AG04449 (cell line): ENCODE measurements at regions not wholly inside any gene's neighbourhood (a gene's known extent, or its start where the extent isn't known, plus 50 kb on each side); places are given as distances from the start of the nearest gene placed in this dataset.

Experiments used
- CTCF ChIA-PET: fragments of 350-600 bp; formaldehyde crosslinking; extraction: SDS; loops from one replicate; lab custom pipeline; 2021; ENCODE audit warnings: antibody characterized with exemption; lab: Yijun Ruan, JAX
- POLR2A ChIA-PET: fragments of 400-600, 350-600 bp; formaldehyde crosslinking; extraction: SDS; loops from one replicate; lab custom pipeline; 2020; ENCODE audit warnings: antibody characterized with exemption, inconsistent platforms; lab: Yijun Ruan, JAX
- DNase-seq: peaks from one replicate; pipeline ENCODE4 v3.0.0-alpha.2; 2010; ENCODE audit warnings: low read depth, low spot score
- H3K4me3 ChIP-seq: 2 replicates; pipeline ENCODE4 v1.5.1; 2011; ENCODE audit warnings: low read depth, mild to moderate bottlenecking, control low read depth, low read length
- TF ChIP-seq, protein P1 (sequence below): IDR thresholded peaks from one replicate; pipeline ENCODE4 v1.5.1; 2011; ENCODE audit warnings: mild to moderate bottlenecking, moderate library complexity, low read length, control low read depth, inconsistent platforms; ENCODE audit not compliant: insufficient read depth; ENCODE audit errors: missing control alignments

DNA sequence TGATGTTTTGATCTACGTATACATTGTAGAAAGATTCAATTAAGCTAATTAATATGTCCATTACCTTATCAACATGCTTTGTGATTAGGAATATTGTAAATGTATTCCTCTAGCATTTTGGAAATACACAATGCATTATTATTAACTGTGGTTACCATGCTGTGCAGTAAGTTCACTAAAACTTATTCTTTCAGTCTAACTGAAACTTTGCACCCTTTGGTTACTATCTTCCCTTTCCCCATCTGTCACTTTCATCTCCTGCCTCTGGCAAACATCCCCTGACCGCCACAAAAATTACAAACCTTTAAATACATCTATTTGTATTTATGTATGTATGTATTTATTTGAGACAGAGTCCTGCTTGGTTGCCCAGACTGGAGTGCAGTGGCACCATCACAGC is 388.0 kb downstream of the NYAP2 start:
- DNase-seq = no peak
- H3K4me3 ChIP-seq = no peak overlapping the region
- CTCF ChIA-PET = no interaction called here
- POLR2A ChIA-PET = no interaction called here
- TF ChIP-seq, protein P1, sequence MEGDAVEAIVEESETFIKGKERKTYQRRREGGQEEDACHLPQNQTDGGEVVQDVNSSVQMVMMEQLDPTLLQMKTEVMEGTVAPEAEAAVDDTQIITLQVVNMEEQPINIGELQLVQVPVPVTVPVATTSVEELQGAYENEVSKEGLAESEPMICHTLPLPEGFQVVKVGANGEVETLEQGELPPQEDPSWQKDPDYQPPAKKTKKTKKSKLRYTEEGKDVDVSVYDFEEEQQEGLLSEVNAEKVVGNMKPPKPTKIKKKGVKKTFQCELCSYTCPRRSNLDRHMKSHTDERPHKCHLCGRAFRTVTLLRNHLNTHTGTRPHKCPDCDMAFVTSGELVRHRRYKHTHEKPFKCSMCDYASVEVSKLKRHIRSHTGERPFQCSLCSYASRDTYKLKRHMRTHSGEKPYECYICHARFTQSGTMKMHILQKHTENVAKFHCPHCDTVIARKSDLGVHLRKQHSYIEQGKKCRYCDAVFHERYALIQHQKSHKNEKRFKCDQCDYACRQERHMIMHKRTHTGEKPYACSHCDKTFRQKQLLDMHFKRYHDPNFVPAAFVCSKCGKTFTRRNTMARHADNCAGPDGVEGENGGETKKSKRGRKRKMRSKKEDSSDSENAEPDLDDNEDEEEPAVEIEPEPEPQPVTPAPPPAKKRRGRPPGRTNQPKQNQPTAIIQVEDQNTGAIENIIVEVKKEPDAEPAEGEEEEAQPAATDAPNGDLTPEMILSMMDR = no peak

DNA sequence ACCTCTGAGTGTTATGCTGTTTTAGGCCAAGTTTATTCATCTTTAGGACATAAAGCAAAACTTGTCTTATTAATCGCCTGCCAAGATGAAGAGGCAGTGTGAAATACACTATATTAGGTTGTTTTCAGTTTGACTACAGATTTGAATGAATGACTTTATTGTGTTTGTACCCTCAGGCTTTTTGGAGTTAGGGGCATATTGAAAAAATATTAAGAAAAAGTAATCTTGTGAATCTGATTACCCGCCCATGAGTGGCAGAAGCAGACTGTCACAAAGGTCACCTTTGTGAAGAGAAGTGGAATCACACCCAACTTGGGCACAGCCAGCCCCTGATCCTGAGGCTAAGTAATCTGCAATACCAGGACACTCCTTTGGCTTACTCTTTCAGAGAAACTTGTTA is 382.5 kb downstream of the NYAP2 start:
- CTCF ChIA-PET = no interaction called here
- DNase-seq = no peak
- TF ChIP-seq, protein P1 = no peak
- POLR2A ChIA-PET = no interaction called here
- no peak overlapping the region for H3K4me3 ChIP-seq

- ChIA-PET CTCF (no interaction called here), POLR2A (no interaction called here)
- no peak overlapping the region for H3K4me3 ChIP-seq
- TF ChIP-seq, protein P1 = no peak
- no peak for DNase-seq
Observed at GRCh38 chr2:225781145-225781544, 381.6 kb downstream of the NYAP2 start.

GRCh38 chr2:225779829-225780228 is 380.3 kb downstream of the NYAP2 start:
- CTCF ChIA-PET = no interaction called here
- H3K4me3 ChIP-seq = no peak overlapping the region
- no peak for DNase-seq
- POLR2A ChIA-PET = no interaction called here
- TF ChIP-seq, protein P1 = no peak

GRCh38 chr2:225773148-225773547 is 373.6 kb downstream of the NYAP2 start:
- CTCF ChIA-PET = no interaction called here
- POLR2A ChIA-PET = no interaction called here
- H3K4me3 ChIP-seq = no peak overlapping the region
- DNase-seq = no peak
- TF ChIP-seq, protein P1 = no peak

GRCh38 chr2:225771701-225772100 is 372.2 kb downstream of the NYAP2 start:
- DNase-seq = no peak
- TF ChIP-seq, protein P1 = no peak
- POLR2A ChIA-PET = no interaction called here
- CTCF ChIA-PET = no interaction called here
- no peak overlapping the region for H3K4me3 ChIP-seq
